Mesendoderm (in vitro differentiated cells): ENCODE measurements at regions not wholly inside any gene's neighbourhood (a gene's known extent, or its start where the extent isn't known, plus 50 kb on each side); places are given as distances from the start of the nearest gene placed in this dataset.

Source experiments
- DNase-seq: peaks from one replicate; pipeline ENCODE4 v3.0.0; 2013
- H2AK5ac ChIP-seq: 2 replicates; pipeline ENCODE4 v1.6.1; 2013; ENCODE audit warnings: low read length, inconsistent platforms
- H2BK120ac ChIP-seq: 2 replicates; pipeline ENCODE4 v1.6.1; 2013; ENCODE audit warnings: low read depth, mild to moderate bottlenecking, low read length, moderate library complexity, mixed read lengths
- H2BK15ac ChIP-seq: replicated peaks from 2 replicates; pipeline ENCODE4 v1.6.1; 2013; ENCODE audit warnings: low read depth, mild to moderate bottlenecking, moderate library complexity
- H2BK5ac ChIP-seq: 2 replicates; pipeline ENCODE4 v1.6.1; 2013; ENCODE audit warnings: low read length, inconsistent platforms
- H3K18ac ChIP-seq: 2 replicates; pipeline ENCODE4 v1.6.1; 2013; ENCODE audit warnings: mild to moderate bottlenecking, low read length, mixed read lengths
- H3K23ac ChIP-seq: one replicate; pipeline ENCODE4 v1.6.1; 2013; ENCODE audit warnings: low read length
- H3K27ac ChIP-seq: 2 replicates; pipeline ENCODE4 v1.5.1; 2013; ENCODE audit warnings: low read depth, mild to moderate bottlenecking, inconsistent platforms, low read length, moderate library complexity
- H3K27me3 ChIP-seq: 2 replicates; pipeline ENCODE4 v1.6.1; 2013; ENCODE audit warnings: low read length, control low read depth, mild to moderate bottlenecking, inconsistent platforms; ENCODE audit not compliant: insufficient read depth, poor library complexity
- H3K36me3 ChIP-seq: 2 replicates; pipeline ENCODE4 v1.6.1; 2013; ENCODE audit warnings: low read length, inconsistent platforms; ENCODE audit not compliant: control insufficient read depth, insufficient read depth
- H3K4ac ChIP-seq: one replicate; pipeline ENCODE4 v1.6.1; 2013; ENCODE audit warnings: low read depth, mild to moderate bottlenecking, low read length, moderate library complexity
- H3K4me1 ChIP-seq: 2 replicates; pipeline ENCODE4 v1.6.1; 2013; ENCODE audit warnings: low read depth, low read length, inconsistent platforms; ENCODE audit not compliant: control insufficient read depth
- H3K4me2 ChIP-seq: 2 replicates; pipeline ENCODE4 v1.6.1; 2013; ENCODE audit warnings: low read length
- H3K4me3 ChIP-seq: 2 replicates; pipeline ENCODE4 v1.5.1; 2013; ENCODE audit warnings: mild to moderate bottlenecking, low read length
- H3K56ac ChIP-seq: one replicate; pipeline ENCODE4 v1.6.1; 2013; ENCODE audit warnings: low read length
- H3K79me1 ChIP-seq: 2 replicates; pipeline ENCODE4 v1.6.1; 2013; ENCODE audit warnings: low read length, inconsistent platforms
- H3K79me2 ChIP-seq: 2 replicates; pipeline ENCODE4 v1.6.1; 2013; ENCODE audit warnings: mild to moderate bottlenecking, low read length; ENCODE audit not compliant: control insufficient read depth, insufficient read depth
- H3K9ac ChIP-seq: 2 replicates; pipeline ENCODE4 v1.6.1; 2013; ENCODE audit warnings: low read length, inconsistent platforms
- H4K5ac ChIP-seq: one replicate; pipeline ENCODE4 v1.6.1; 2013; ENCODE audit warnings: low read length
- H4K8ac ChIP-seq: one replicate; pipeline ENCODE4 v1.6.1; 2013; ENCODE audit warnings: low read depth, mild to moderate bottlenecking, control low read depth, low read length, moderate library complexity
- WGBS: extraction: QIAGEN DNeasy Blood & Tissue Kit; methylation state at CpG from one replicate; pipeline ENCODE4 v1.1.7; 2013; ENCODE audit warnings: low lambda C conversion rate, missing lambda C conversion rate; ENCODE audit not compliant: insufficient coverage; ENCODE audit errors: extremely low coverage; 5-methylcytosine and 5-hydroxymethylcytosine counted together

DNA sequence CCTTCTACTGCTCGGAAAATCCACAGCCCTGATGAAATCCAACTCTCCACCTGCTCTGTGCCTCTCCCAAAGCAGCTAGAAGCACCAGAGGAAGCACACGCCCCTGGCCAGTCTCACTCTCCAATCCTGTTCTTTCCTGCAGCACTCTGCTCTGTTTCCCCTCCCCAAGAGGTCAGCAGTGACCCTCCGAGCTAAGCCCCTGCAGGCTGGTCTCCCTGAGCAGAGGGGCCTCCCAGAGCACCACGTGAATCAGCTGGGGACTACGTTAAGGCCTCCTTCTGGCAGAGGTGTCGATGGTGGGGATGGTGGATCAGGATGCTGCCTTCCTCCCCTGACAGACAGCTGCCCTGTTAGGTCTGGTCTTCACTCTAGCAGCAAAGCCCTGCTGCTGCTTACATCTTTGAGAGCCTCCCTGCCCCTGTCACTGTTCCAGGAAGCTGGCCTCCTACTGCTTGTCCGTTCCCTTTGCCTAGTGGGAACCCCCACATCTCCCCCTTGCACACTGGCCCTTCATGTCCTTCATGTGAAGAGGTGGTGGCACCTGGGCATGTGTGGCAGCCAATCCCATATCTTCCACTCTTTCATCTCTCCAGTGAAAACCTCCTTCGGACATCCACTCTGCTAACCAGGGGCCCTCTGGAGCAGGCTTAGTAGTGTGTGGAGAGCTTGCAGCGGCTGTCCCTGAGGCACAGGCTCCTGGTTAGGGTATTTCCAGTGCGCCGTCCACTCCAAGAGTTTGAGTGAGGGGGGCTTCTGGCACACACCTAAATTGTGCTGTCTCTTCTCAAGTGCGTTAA is 307.5 kb upstream of the HS6ST1 start:
- no peak overlapping the region for H3K9ac ChIP-seq
- no peak overlapping the region for H4K5ac ChIP-seq
- no peaks in the 10 kb centered on the region for H3K79me1 ChIP-seq
- no peak overlapping the region for H3K23ac ChIP-seq
- no peak overlapping the region for H2BK5ac ChIP-seq
- H3K27ac ChIP-seq = no peak overlapping the region
- H3K79me2 ChIP-seq = no peaks in the 10 kb centered on the region
- no peaks in the 10 kb centered on the region for H3K4me1 ChIP-seq
- no peaks in the 10 kb centered on the region for H3K27me3 ChIP-seq
- DNase-seq = no peak
- no peak overlapping the region for H3K56ac ChIP-seq
- no peak overlapping the region for H2BK120ac ChIP-seq
- no peak overlapping the region for H3K18ac ChIP-seq
- H2AK5ac ChIP-seq = no peak overlapping the region
- no peak overlapping the region for H4K8ac ChIP-seq
- H3K4ac ChIP-seq = no peak overlapping the region
- H2BK15ac ChIP-seq = no peak overlapping the region
- no peak overlapping the region for H3K4me2 ChIP-seq
- WGBS = no CpG with 5 or more reads among the region's 12 CpGs
- H3K4me3 ChIP-seq = no peak overlapping the region
- no peaks in the 10 kb centered on the region for H3K36me3 ChIP-seq

GRCh38 chr2:128626760-128627511 is 308.3 kb upstream of the HS6ST1 start:
- Histone ChIP-seq H3K36me3 (no peaks in the 10 kb centered on the region), H3K79me1 (no peaks in the 10 kb centered on the region), H3K4me1 (no peaks in the 10 kb centered on the region), H2BK120ac (no peak overlapping the region), H3K27ac (no peak overlapping the region), H4K8ac (no peak overlapping the region), H3K4ac (no peak overlapping the region), H3K23ac (no peak overlapping the region), H3K27me3 (no peaks in the 10 kb centered on the region), H3K56ac (no peak overlapping the region), H3K79me2 (no peaks in the 10 kb centered on the region), H2AK5ac (no peak overlapping the region), H2BK5ac (no peak overlapping the region), H3K4me2 (no peak overlapping the region), H2BK15ac (no peak overlapping the region), H3K18ac (no peak overlapping the region), H3K4me3 (no peak overlapping the region), H4K5ac (no peak overlapping the region), H3K9ac (no peak overlapping the region)
- DNase-seq = no peak
- no CpG with 5 or more reads among the region's 20 CpGs for WGBS

GRCh38 chr2:128628206-128628605 is 309.5 kb upstream of the HS6ST1 start:
- H2BK5ac ChIP-seq = no peak overlapping the region

DNA sequence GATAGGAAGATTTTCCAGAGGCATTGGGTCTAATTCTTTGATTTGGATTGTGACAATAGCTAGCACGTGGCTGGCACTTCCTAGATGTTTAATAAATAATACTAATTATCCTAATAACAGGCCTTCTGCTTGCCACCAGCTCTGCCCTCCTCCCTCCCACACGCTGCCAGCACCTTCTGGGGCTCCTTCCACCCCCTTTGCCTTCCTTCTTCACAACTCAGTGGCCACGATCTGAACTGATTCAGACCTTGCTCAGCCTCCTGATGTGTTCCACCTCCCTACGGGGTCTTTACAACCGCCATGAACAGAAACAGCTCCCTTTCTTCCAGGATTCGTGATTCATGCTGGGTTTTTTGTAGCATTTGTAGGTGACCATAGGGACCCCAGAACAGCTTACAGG is 310.3 kb upstream of the HS6ST1 start:
- H3K27ac ChIP-seq = no peak overlapping the region
- no peak for DNase-seq
- H3K4me1 ChIP-seq = no peaks in the 10 kb centered on the region
- no peak overlapping the region for H3K9ac ChIP-seq
- H3K4me3 ChIP-seq = no peak overlapping the region
- no peak overlapping the region for H3K4me2 ChIP-seq
- no peak overlapping the region for H2AK5ac ChIP-seq
- H3K36me3 ChIP-seq = no peaks in the 10 kb centered on the region
- H2BK15ac ChIP-seq = no peak overlapping the region
- WGBS = no CpG with 5 or more reads among the region's 6 CpGs
- no peak overlapping the region for H4K8ac ChIP-seq
- H2BK120ac ChIP-seq = no peak overlapping the region
- no peak overlapping the region for H3K23ac ChIP-seq
- H2BK5ac ChIP-seq = no peak overlapping the region
- no peak overlapping the region for H3K56ac ChIP-seq
- H3K4ac ChIP-seq = no peak overlapping the region
- H3K79me2 ChIP-seq = no peaks in the 10 kb centered on the region
- no peak overlapping the region for H3K18ac ChIP-seq
- no peak overlapping the region for H4K5ac ChIP-seq
- H3K79me1 ChIP-seq = no peaks in the 10 kb centered on the region
- no peaks in the 10 kb centered on the region for H3K27me3 ChIP-seq

More at GRCh38 chr2:128628206-128628605, 309.5 kb upstream of the HS6ST1 start:
- H3K79me1 ChIP-seq = no peaks in the 10 kb centered on the region
- H2BK120ac ChIP-seq = no peak overlapping the region
- H2BK15ac ChIP-seq = no peak overlapping the region
- no peak overlapping the region for H3K27ac ChIP-seq
- H3K27me3 ChIP-seq = no peaks in the 10 kb centered on the region
- H2AK5ac ChIP-seq = no peak overlapping the region
- H3K4me2 ChIP-seq = no peak overlapping the region
- no peak overlapping the region for H3K23ac ChIP-seq
- H3K36me3 ChIP-seq = no peaks in the 10 kb centered on the region
- no peak overlapping the region for H4K8ac ChIP-seq
- no peaks in the 10 kb centered on the region for H3K79me2 ChIP-seq
- no peaks in the 10 kb centered on the region for H3K4me1 ChIP-seq
- no peak overlapping the region for H3K56ac ChIP-seq
- no peak overlapping the region for H3K4me3 ChIP-seq
- DNase-seq = no peak
- no peak overlapping the region for H3K18ac ChIP-seq
- no peak overlapping the region for H4K5ac ChIP-seq
- H3K9ac ChIP-seq = no peak overlapping the region
- WGBS = no CpG with 5 or more reads among the region's 7 CpGs
- no peak overlapping the region for H3K4ac ChIP-seq

DNA sequence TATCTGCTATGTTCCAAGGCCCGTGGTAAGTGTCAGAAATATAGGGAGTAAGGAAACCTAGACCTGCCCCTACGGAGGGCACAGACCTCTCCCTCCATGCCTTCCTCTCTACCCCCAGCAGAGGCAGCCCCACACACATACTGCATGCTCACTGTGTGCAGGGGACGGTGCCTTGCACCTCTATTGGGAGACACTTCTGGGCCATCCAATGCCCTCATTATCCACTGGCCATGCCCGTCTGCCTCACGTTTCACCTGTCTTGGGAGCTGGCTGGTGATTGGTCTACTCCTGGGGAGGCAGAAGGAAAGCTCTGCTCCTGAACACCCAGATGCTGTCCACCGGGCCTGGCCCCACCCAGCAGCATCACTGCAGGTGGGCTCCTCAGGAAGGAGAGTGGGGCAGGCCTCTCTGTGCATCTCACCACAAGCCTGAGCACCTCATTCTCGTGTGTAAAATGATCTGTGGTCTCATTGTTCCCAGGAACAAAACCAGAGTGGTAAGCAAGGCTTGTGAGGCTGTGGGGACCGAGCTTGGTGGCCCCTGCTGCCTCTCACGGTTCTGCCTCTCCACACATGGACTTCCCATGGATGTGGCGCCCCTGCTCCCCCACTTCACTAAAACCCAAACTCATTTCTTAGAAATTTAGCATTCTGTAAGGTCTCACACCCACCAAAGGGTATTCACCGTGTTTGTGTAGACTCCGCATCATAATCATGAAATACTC is 312.5 kb upstream of the HS6ST1 start:
- WGBS = no CpG with 5 or more reads among the region's 12 CpGs
- Histone ChIP-seq H3K4me1 (no peaks in the 10 kb centered on the region), H3K56ac (no peak overlapping the region), H3K79me1 (no peaks in the 10 kb centered on the region), H3K36me3 (no peaks in the 10 kb centered on the region), H3K27ac (no peak overlapping the region), H3K9ac (no peak overlapping the region), H2BK5ac (no peak overlapping the region), H3K23ac (no peak overlapping the region), H2BK120ac (no peak overlapping the region), H2AK5ac (no peak overlapping the region), H2BK15ac (no peak overlapping the region), H3K18ac (no peak overlapping the region), H3K4me2 (no peak overlapping the region), H3K4ac (no peak overlapping the region), H4K5ac (no peak overlapping the region), H3K79me2 (no peaks in the 10 kb centered on the region), H3K4me3 (no peak overlapping the region), H4K8ac (no peak overlapping the region), H3K27me3 (no peaks in the 10 kb centered on the region)
- DNase-seq = no peak
